GM12891 (cell line): ENCODE measurements at regions not wholly inside any gene's neighbourhood (a gene's known extent, or its start where the extent isn't known, plus 50 kb on each side); places are given as distances from the start of the nearest gene placed in this dataset.

Experiments used
- PAX5 ChIP-seq: IDR thresholded peaks from 2 replicates; pipeline ENCODE4 v1.6.1; 2011; ENCODE audit warnings: low read length, moderate library complexity, mild to moderate bottlenecking; ENCODE audit not compliant: insufficient read depth, severe bottlenecking
- POLR2A ChIP-seq: IDR thresholded peaks from 2 replicates; pipeline ENCODE4 v1.6.1; 2011; ENCODE audit warnings: low read depth, low read length, control low read depth
- POLR2AphosphoS5 ChIP-seq: IDR thresholded peaks from 2 replicates; pipeline ENCODE4 v1.6.1; 2011; ENCODE audit warnings: low read depth, low read length, control low read depth
- POU2F2 ChIP-seq: IDR thresholded peaks from 2 replicates; pipeline ENCODE4 v1.6.1; 2011; ENCODE audit warnings: low read depth, mild to moderate bottlenecking, control low read depth, low read length, moderate library complexity
- SPI1 ChIP-seq: IDR thresholded peaks from 2 replicates; pipeline ENCODE4 v1.6.1; 2011; ENCODE audit warnings: low read depth, low read length, control low read depth
- TAF1 ChIP-seq: IDR thresholded peaks from 2 replicates; pipeline ENCODE4 v1.6.1; 2011; ENCODE audit warnings: low read depth, low read length, control low read depth

DNA sequence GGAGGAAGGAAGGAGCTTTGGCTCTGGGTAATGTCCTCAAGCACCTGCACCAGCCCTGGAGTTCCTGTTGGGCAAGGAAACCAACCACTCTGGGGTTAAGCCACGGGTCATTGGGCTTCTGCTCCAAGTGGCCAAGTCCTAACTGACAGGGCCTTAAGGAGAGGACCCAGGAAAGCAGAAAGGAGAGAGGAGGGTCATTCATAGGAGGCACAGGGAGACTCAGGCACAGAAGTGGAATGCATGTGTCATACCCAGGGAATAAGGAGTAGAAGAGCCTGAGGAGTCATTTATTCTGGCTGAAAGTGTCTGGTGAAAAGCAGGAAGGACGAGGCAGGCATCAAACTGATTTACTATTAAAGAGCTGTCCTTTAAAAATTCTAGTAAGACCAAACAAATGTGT, 129.2 kb downstream of the DMRT2 start:
- no peak for TF ChIP-seq TAF1
- TF ChIP-seq POLR2AphosphoS5: no peak
- TF ChIP-seq PAX5: no peak
- TF ChIP-seq POLR2A: no peak
- no peak for TF ChIP-seq POU2F2
- no peak for TF ChIP-seq SPI1
